OCI-LY3 (cell line): ENCODE measurements at regions not wholly inside any gene's neighbourhood (a gene's known extent, or its start where the extent isn't known, plus 50 kb on each side); places are given as distances from the start of the nearest gene placed in this dataset.

Source experiments
- H2AFZ ChIP-seq: fragments of 200-600, 300-600 bp; shearing (Covaris generic); 2 replicates; pipeline ENCODE4 v1.6.0; 2014; ENCODE audit warnings: antibody characterized with exemption, low read depth, low read length
- H3K27ac ChIP-seq: fragments of 200-600, 300-600 bp; sonication (generic); 2 replicates; pipeline ENCODE4 v1.5.1; 2014; ENCODE audit warnings: mild to moderate bottlenecking, low read length, moderate library complexity, mixed read lengths
- H3K27me3 ChIP-seq: fragments of 200-600, 300-600 bp; sonication (generic); 2 replicates; pipeline ENCODE4 v1.6.1; 2014; ENCODE audit warnings: low read depth, low read length, mixed read lengths
- H3K36me3 ChIP-seq: fragments of 200-600, 300-600 bp; sonication (generic); replicated peaks from 2 replicates; pipeline ENCODE3; 2014; ENCODE audit warnings: low read depth, low read length, mixed read lengths
- H3K4me1 ChIP-seq: fragments of 300-600, 200-600 bp; sonication (generic); 2 replicates; pipeline ENCODE4 v1.6.1; 2014; ENCODE audit warnings: low read length, mixed read lengths
- H3K4me2 ChIP-seq: fragments of 200-600, 300-600 bp; sonication (generic); 2 replicates; pipeline ENCODE4 v1.6.1; 2014; ENCODE audit warnings: low read length, mixed read lengths
- H3K4me3 ChIP-seq: fragments of 300-600, 200-600 bp; sonication (generic); 2 replicates; pipeline ENCODE4 v1.5.1; 2014; ENCODE audit warnings: antibody characterized with exemption, mild to moderate bottlenecking, low read length, moderate library complexity
- H3K79me2 ChIP-seq: fragments of 300-600, 200-600 bp; shearing (Covaris generic); 2 replicates; pipeline ENCODE4 v1.6.1; 2014; ENCODE audit warnings: mild to moderate bottlenecking, low read length, mixed read lengths
- H3K9ac ChIP-seq: fragments of 300-600, 200-600 bp; shearing (Covaris generic); 2 replicates; pipeline ENCODE4 v1.6.0; 2014; ENCODE audit warnings: mild to moderate bottlenecking, low read length, moderate library complexity
- H3K9me3 ChIP-seq: fragments of 200-600, 300-600 bp; shearing (Covaris generic); 2 replicates; pipeline ENCODE4 v1.6.1; 2014; ENCODE audit warnings: low read length, mixed read lengths; ENCODE audit not compliant: insufficient read depth
- H4K20me1 ChIP-seq: fragments of 200-600, 300-600 bp; sonication (generic); 2 replicates; pipeline ENCODE4 v1.6.1; 2016; ENCODE audit warnings: low read length, mixed read lengths; ENCODE audit not compliant: insufficient read depth
- CTCF ChIP-seq: fragments of 200-600, 300-600 bp; sonication (generic); IDR thresholded peaks from 2 replicates; pipeline ENCODE4 v1.5.1; 2014; ENCODE audit warnings: antibody characterized with exemption, low read length, low read depth
- EZH2phosphoT487 ChIP-seq: fragments of 200-600 bp; shearing (Covaris generic); IDR thresholded peaks from 2 replicates; pipeline ENCODE4 v1.6.1; 2018; ENCODE audit warnings: antibody characterized with exemption, mixed run types, low read depth

DNA sequence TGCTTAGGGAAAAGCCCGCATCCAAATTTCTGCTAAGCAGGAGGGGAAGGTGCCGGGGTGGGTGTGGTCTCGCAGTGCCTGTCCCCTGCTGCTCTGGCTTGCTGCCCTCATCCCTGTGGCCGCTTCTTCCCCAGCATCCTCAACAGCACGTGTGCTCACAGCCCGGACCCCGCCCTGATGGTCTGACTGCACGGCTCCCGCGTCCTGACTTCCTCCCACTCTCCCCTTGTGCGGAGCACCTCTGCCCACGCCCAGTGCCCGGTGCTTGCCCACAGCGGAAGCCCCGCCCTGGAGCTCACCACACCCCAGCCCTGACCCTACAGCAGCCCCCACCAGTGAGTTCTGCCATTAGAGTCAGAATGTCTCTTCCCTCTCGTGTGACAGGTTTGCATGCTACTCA is 277.9 kb downstream of the NDUFA10 start:
- H3K27me3 ChIP-seq: no peaks in the 10 kb centered on the region

GRCh38 chr2:239746559-239747246 is 278.4 kb downstream of the NDUFA10 start:
- no peak overlapping the region for H3K4me2 ChIP-seq
- no peaks in the 10 kb centered on the region for H3K36me3 ChIP-seq
- H2AFZ ChIP-seq: no peak overlapping the region
- no peaks in the 10 kb centered on the region for H4K20me1 ChIP-seq
- TF ChIP-seq CTCF: no peak
- no peak for TF ChIP-seq EZH2phosphoT487
- H3K27ac ChIP-seq: no peak overlapping the region
- no peak overlapping the region for H3K4me3 ChIP-seq
- no peaks in the 10 kb centered on the region for H3K9me3 ChIP-seq
- H3K4me1 ChIP-seq: no peaks in the 10 kb centered on the region
- H3K9ac ChIP-seq: no peak overlapping the region
- H3K27me3 ChIP-seq: no peaks in the 10 kb centered on the region
- no peaks in the 10 kb centered on the region for H3K79me2 ChIP-seq

More for the DNA sequence above, 277.9 kb downstream of the NDUFA10 start:
- Histone ChIP-seq H3K4me2 (no peak overlapping the region), H3K27ac (no peak overlapping the region), H3K4me1 (no peaks in the 10 kb centered on the region), H3K9me3 (no peaks in the 10 kb centered on the region), H3K9ac (no peak overlapping the region), H2AFZ (no peak overlapping the region), H3K4me3 (no peak overlapping the region), H3K79me2 (no peaks in the 10 kb centered on the region), H3K36me3 (no peaks in the 10 kb centered on the region), H4K20me1 (no peaks in the 10 kb centered on the region)
- no peak for TF ChIP-seq EZH2phosphoT487
- TF ChIP-seq CTCF: no peak

- Histone ChIP-seq H4K20me1 (no peaks in the 10 kb centered on the region), H3K9me3 (no peaks in the 10 kb centered on the region), H3K9ac (no peak overlapping the region), H3K4me2 (no peak overlapping the region), H3K4me1 (no peaks in the 10 kb centered on the region), H3K4me3 (no peak overlapping the region), H3K79me2 (no peaks in the 10 kb centered on the region), H2AFZ (no peak overlapping the region), H3K27me3 (no peaks in the 10 kb centered on the region), H3K36me3 (no peaks in the 10 kb centered on the region), H3K27ac (no peak overlapping the region)
- no peak for TF ChIP-seq EZH2phosphoT487
- TF ChIP-seq CTCF: no peak
Observed at GRCh38 chr2:239745386-239746227, 279.5 kb downstream of the NDUFA10 start.

DNA sequence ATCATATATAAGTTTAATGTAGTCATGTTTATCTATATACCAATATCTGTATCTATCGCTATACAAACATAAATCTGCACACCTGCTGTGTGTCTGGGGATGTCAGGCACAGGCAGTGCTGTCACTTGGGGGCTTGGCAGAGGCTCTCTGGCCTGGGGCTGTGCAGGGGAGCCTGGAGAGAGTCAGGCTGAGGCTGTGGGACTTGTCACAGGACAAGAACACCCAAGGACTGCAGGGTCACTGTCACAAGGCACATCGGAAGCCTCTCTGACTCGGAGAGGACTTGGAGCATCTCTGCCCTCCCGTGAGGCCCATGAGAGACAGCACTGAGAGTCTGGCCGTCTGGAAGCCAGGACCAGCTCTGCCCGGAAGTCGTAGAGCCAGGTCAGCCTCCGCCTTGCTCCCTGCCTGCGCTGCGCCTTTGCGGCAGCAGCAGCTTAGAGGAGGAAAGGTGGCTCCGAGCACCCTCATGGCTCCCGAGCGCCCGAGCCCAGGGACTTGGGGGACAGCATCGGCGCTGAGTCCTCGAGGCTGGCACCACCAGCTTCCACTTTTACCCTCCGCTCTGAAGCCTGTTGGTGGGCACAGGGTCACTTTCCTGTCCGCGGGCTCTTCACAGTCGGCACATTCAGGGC is 280.3 kb downstream of the NDUFA10 start:
- H3K79me2 ChIP-seq: no peaks in the 10 kb centered on the region
- H3K9ac ChIP-seq: no peak overlapping the region
- no peaks in the 10 kb centered on the region for H3K4me1 ChIP-seq
- H3K36me3 ChIP-seq: no peaks in the 10 kb centered on the region
- H3K27me3 ChIP-seq: no peaks in the 10 kb centered on the region
- no peaks in the 10 kb centered on the region for H3K9me3 ChIP-seq
- no peak overlapping the region for H3K4me2 ChIP-seq
- no peak overlapping the region for H3K4me3 ChIP-seq
- TF ChIP-seq CTCF (no peak), EZH2phosphoT487 (no peak)
- no peak overlapping the region for H2AFZ ChIP-seq
- H4K20me1 ChIP-seq: no peaks in the 10 kb centered on the region
- H3K27ac ChIP-seq: no peak overlapping the region
